ENCODE measurements at regions not wholly inside any gene's neighbourhood (a gene's known extent, or its start where the extent isn't known, plus 50 kb on each side); places are given as distances from the start of the nearest gene placed in this dataset.
"Not testable (repeated sequence)": the region's sequence is repeated elsewhere in the genome, so short reads cannot be mapped to it uniquely, and the experiment has no call there.

DNA sequence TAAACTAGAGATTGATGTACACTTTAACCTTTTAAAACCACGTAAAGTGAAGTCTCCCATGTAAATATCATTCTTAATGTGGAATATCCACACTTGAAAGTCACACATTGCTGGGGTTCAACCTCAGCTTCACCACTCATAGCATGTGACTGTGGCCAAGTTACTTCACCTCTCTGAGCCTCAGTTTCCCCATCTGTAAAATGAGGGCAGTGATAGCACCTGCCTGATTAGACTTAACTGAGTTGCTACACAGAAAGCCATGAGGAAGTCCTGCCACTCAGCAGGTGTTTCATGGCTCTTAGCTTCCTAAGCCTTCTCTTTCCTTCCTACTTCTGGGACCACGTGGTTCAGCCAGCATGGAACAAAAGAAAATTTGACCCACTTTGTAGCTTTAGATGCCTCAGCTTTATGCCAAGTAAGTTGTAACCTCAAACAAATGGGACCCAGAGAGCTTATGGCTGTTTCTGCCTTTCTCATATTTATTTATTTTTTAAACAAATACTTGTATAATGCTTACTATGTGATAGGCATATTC lies 277.3 kb upstream of the KLF3 start:
- H3K9ac ChIP-seq (ENCODE audit: low read length), result no peak overlapping the region
- TF ChIP-seq, protein P1, sequence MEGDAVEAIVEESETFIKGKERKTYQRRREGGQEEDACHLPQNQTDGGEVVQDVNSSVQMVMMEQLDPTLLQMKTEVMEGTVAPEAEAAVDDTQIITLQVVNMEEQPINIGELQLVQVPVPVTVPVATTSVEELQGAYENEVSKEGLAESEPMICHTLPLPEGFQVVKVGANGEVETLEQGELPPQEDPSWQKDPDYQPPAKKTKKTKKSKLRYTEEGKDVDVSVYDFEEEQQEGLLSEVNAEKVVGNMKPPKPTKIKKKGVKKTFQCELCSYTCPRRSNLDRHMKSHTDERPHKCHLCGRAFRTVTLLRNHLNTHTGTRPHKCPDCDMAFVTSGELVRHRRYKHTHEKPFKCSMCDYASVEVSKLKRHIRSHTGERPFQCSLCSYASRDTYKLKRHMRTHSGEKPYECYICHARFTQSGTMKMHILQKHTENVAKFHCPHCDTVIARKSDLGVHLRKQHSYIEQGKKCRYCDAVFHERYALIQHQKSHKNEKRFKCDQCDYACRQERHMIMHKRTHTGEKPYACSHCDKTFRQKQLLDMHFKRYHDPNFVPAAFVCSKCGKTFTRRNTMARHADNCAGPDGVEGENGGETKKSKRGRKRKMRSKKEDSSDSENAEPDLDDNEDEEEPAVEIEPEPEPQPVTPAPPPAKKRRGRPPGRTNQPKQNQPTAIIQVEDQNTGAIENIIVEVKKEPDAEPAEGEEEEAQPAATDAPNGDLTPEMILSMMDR (IDR thresholded peaks at IDR 0.05; ENCODE audit: insufficient read depth, low read length, poor library complexity, severe bottlenecking), result no peak
- TF ChIP-seq EZH2phosphoT487 (conservative IDR thresholded peaks at IDR 0.05; ENCODE audit: low read length), result no peak
- H3K36me3 ChIP-seq (ENCODE audit: low read length), result no peaks in the 10 kb centered on the region
- no peaks in the 10 kb centered on the region for H3K79me2 ChIP-seq (ENCODE audit: insufficient read depth, low read length)
- no peak overlapping the region for H2AFZ ChIP-seq (ENCODE audit: low read depth, low read length, severe bottlenecking)
- no peaks in the 10 kb centered on the region for H4K20me1 ChIP-seq (ENCODE audit: low read depth, low read length)
- no peaks in the 10 kb centered on the region for H3K27me3 ChIP-seq (ENCODE audit: low read length)
- no peaks in the 10 kb centered on the region for H3F3A ChIP-seq (ENCODE audit: insufficient read depth)
- no peak overlapping the region for H3K27ac ChIP-seq (ENCODE audit: low read depth, low read length)
- H3K4me2 ChIP-seq (ENCODE audit: low read depth, low read length, poor library complexity, severe bottlenecking), result no peak overlapping the region
- no peak overlapping the region for H3K4me3 ChIP-seq (ENCODE audit: insufficient read depth, low read length, poor library complexity, severe bottlenecking)
- H3K9me3 ChIP-seq (ENCODE audit: insufficient read depth, low read length), result no peaks in the 10 kb centered on the region
- H3K9me2 ChIP-seq (replicated peaks; ENCODE audit: insufficient read depth, low read length), result no peaks in the 10 kb centered on the region

DNA sequence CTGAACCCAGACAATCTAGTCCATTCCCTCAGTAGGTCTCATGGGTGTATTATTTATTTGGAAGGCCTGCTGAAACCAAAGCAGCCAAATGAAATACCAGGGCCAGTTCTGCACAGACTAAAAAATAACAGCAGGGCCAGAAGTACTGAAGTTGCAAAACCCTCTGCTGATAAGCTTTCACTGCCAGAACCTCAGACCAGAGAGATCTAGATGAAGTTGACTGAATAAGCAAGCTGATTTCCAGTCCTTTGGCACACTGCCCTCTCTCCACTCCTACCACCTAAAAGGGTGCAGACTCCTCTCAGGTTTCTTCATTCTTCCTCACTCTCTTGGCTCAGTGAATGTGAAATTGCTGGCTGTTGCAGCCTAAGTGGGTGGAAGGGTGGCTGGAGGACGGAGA lies 276.7 kb upstream of the KLF3 start:
- no peaks in the 10 kb centered on the region for H3K79me2 ChIP-seq (ENCODE audit: insufficient read depth, low read length)
- H3F3A ChIP-seq (ENCODE audit: insufficient read depth), result no peaks in the 10 kb centered on the region
- no peak overlapping the region for H3K27ac ChIP-seq (ENCODE audit: low read depth, low read length)
- no peaks in the 10 kb centered on the region for H3K27me3 ChIP-seq (ENCODE audit: low read length)
- H3K4me2 ChIP-seq (ENCODE audit: low read depth, low read length, poor library complexity, severe bottlenecking), result no peak overlapping the region
- TF ChIP-seq, protein P1 (IDR thresholded peaks at IDR 0.05; ENCODE audit: insufficient read depth, low read length, poor library complexity, severe bottlenecking), result no peak
- TF ChIP-seq EZH2phosphoT487 (conservative IDR thresholded peaks at IDR 0.05; ENCODE audit: low read length), result no peak
- peaks cover 5% of the 10 kb centered on the region; the same call in 1 of the 2 replicates for H3K9me3 ChIP-seq (ENCODE audit: insufficient read depth, low read length)
- no peaks in the 10 kb centered on the region for H3K9me2 ChIP-seq (replicated peaks; ENCODE audit: insufficient read depth, low read length)
- H2AFZ ChIP-seq (ENCODE audit: low read depth, low read length, severe bottlenecking), result no peak overlapping the region
- H4K20me1 ChIP-seq (ENCODE audit: low read depth, low read length), result no peaks in the 10 kb centered on the region
- no peaks in the 10 kb centered on the region for H3K36me3 ChIP-seq (ENCODE audit: low read length)
- H3K4me3 ChIP-seq (ENCODE audit: insufficient read depth, low read length, poor library complexity, severe bottlenecking), result no peak overlapping the region
- H3K9ac ChIP-seq (ENCODE audit: low read length), result no peak overlapping the region

DNA sequence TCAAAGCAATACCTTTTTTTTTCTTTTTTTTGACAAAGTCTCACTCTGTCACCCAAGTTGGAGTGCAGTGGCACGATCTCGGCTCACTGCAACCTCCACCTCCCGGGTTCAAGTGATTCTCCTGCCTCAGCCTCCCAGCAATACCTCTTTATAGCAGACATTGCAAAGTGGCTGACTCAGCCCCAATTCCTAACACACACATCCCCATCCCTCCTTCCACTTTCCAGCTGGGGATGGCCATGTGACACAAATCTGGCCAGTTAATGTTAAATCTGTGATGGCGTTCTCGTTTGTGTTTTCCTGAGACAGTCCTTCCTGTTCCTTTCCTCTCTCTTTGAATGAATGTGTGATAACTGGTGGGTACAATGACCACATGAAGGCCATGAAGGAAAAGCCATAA lies 276.2 kb upstream of the KLF3 start:
- Histone ChIP-seq H3K4me3 (ENCODE audit: insufficient read depth, low read length, poor library complexity, severe bottlenecking) (no peak overlapping the region), H3K9me2 (replicated peaks; ENCODE audit: insufficient read depth, low read length) (no peaks in the 10 kb centered on the region), H4K20me1 (ENCODE audit: low read depth, low read length) (no peaks in the 10 kb centered on the region), H3K27ac (ENCODE audit: low read depth, low read length) (no peak overlapping the region), H3K4me2 (ENCODE audit: low read depth, low read length, poor library complexity, severe bottlenecking) (no peak overlapping the region), H3F3A (ENCODE audit: insufficient read depth) (no peaks in the 10 kb centered on the region), H3K36me3 (ENCODE audit: low read length) (no peaks in the 10 kb centered on the region), H3K9ac (ENCODE audit: low read length) (no peak overlapping the region), H3K79me2 (ENCODE audit: insufficient read depth, low read length) (no peaks in the 10 kb centered on the region), H3K27me3 (ENCODE audit: low read length) (no peaks in the 10 kb centered on the region), H3K9me3 (ENCODE audit: insufficient read depth, low read length) (peaks cover 5% of the 10 kb centered on the region; the same call in 1 of the 2 replicates), H2AFZ (ENCODE audit: low read depth, low read length, severe bottlenecking) (no peak overlapping the region)
- TF ChIP-seq EZH2phosphoT487 (conservative IDR thresholded peaks at IDR 0.05; ENCODE audit: low read length), result no peak
- TF ChIP-seq, protein P1 (IDR thresholded peaks at IDR 0.05; ENCODE audit: insufficient read depth, low read length, poor library complexity, severe bottlenecking), result no peak

DNA sequence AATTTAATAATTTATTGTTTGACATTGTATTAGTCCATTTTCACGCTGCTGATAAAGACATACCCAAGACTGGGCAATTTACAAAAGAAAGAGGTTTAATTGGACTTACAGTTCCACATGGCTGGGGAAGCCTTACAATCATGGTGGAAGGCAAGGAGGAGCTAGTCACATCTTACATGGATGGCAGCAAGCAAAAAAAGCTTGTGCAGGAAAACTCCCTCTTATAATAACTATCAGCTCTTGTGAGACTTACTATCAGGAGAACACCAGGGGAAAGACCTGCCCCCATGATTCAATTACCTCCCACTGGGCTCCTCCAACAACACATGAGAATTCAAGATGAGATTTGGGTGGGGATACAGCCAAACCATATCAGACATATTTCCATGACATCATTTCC lies 275.1 kb upstream of the KLF3 start:
- H3K36me3 ChIP-seq (ENCODE audit: low read length), result not testable (repeated sequence)

More for the DNA sequence above, 275.1 kb upstream of the KLF3 start:
- not testable (repeated sequence) for H4K20me1 ChIP-seq (ENCODE audit: low read depth, low read length); H3F3A ChIP-seq (ENCODE audit: insufficient read depth); H3K27me3 ChIP-seq (ENCODE audit: low read length); H2AFZ ChIP-seq (ENCODE audit: low read depth, low read length, severe bottlenecking); H3K9ac ChIP-seq (ENCODE audit: low read length); H3K9me2 ChIP-seq (replicated peaks; ENCODE audit: insufficient read depth, low read length); H3K79me2 ChIP-seq (ENCODE audit: insufficient read depth, low read length); H3K4me3 ChIP-seq (ENCODE audit: insufficient read depth, low read length, poor library complexity, severe bottlenecking); H3K4me2 ChIP-seq (ENCODE audit: low read depth, low read length, poor library complexity, severe bottlenecking); H3K9me3 ChIP-seq (ENCODE audit: insufficient read depth, low read length); H3K27ac ChIP-seq (ENCODE audit: low read depth, low read length)

Data from SU-DHL-6 (cell line).